ENCODE measurements at regions not wholly inside any gene's neighbourhood (a gene's known extent, or its start where the extent isn't known, plus 50 kb on each side); places are given as distances from the start of the nearest gene placed in this dataset.

DNA sequence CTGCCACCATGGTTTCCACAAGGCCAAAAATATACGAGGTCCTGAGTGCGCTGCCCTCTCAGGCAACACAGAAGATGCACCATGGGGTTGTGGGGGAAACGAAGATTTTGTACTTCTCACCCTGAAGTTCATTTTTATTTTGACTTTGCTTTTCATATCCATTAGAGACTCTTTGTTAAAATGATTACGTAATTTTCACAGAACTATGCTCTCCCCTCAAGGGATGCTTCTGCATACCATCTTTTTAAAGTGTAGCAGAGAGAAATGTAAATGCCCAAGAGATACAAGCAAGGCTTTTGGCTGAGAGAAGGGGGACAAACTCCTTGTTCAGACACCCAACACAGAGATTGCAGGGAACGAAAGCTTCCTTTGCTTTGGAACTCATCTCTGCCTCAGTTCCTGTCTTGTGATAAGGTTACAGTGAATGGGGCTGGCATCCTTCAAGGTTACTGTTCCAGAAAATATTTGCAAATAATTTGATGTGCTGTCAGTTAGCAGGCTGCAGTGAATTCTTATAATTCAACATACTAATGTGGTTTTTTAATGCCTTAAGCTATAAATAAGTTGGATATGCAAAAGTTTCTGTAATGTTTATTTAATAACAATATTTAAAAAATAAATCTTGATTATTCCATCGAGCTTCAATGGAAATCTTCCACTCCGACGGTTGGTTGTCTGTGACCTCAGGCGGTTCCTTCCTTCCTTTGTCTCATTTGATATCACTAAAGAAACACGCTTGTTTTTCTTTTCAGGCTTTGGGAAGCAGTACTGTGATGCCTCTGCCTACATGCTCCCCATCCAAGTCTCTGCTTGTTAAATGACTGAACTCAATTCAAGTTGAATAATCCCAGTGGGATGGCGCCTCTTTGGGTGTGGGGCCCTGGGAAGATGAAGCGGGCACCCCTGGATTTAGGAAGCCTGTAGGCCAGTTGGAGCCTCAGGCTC, 209.3 kb upstream of the CTBP2 start:
- no peak overlapping the region for H3K9ac ChIP-seq (ENCODE audit: low read length)
- RAD21 ChIA-PET (ENCODE audit: low non-redundant PET in 1 of 2, low total read pairs in 2 of 2, uncharacterized antibody in 2 of 2, unreplicated experiment in 2 of 2), result no interaction called here
- H3K9me2 ChIP-seq (ENCODE audit: insufficient read depth), result no peaks in the 10 kb centered on the region
- H4K20me1 ChIP-seq (ENCODE audit: insufficient read depth), result no peaks in the 10 kb centered on the region
- POLR2A ChIA-PET, result no interaction called here
- H3K4me1 ChIP-seq (ENCODE audit: control insufficient read depth in 1 of 2, insufficient read depth in 2 of 2, low read length in 2 of 2), result no peaks in the 10 kb centered on the region
- ATAC-seq (no peak), DNase-seq (ENCODE audit: low read depth, low spot score) (no peak)
- H3K36me3 ChIP-seq (ENCODE audit: control insufficient read depth in 1 of 2, insufficient read depth in 2 of 2, low read length in 2 of 2), result no peaks in the 10 kb centered on the region
- no peaks in the 10 kb centered on the region for H3K27me3 ChIP-seq (ENCODE audit: insufficient read depth, low read length)
- H3K27ac ChIP-seq (ENCODE audit: low read depth, low read length), result no peak overlapping the region
- intact Hi-C loops (cut with micrococcal nuclease), result no loop called here
- no peak overlapping the region for H2AFZ ChIP-seq (ENCODE audit: low read depth, low read length, poor library complexity, severe bottlenecking)
- no peak overlapping the region for H3K4me3 ChIP-seq (replicated peaks in 1 of 2; ENCODE audit: low read depth in 1 of 2, low read length in 2 of 2)
- no peak overlapping the region for H3K4me2 ChIP-seq (ENCODE audit: low read length)
- TF ChIP-seq EZH2 (IDR thresholded peaks at IDR 0.05) (no peak), SRF (IDR thresholded peaks at IDR 0.05; ENCODE audit: low read depth) (no peak), ZNF274 (IDR thresholded peaks at IDR 0.05; ENCODE audit: low read depth, low read length) (no peak), RAD21 (IDR thresholded peaks at IDR 0.05; ENCODE audit: low read depth) (no peak), ELF1 (IDR thresholded peaks at IDR 0.05; ENCODE audit: borderline replicate concordance, low read depth) (no peak), SIN3A (IDR thresholded peaks at IDR 0.05; ENCODE audit: low read depth) (no peak)
- TF ChIP-seq, protein P1, sequence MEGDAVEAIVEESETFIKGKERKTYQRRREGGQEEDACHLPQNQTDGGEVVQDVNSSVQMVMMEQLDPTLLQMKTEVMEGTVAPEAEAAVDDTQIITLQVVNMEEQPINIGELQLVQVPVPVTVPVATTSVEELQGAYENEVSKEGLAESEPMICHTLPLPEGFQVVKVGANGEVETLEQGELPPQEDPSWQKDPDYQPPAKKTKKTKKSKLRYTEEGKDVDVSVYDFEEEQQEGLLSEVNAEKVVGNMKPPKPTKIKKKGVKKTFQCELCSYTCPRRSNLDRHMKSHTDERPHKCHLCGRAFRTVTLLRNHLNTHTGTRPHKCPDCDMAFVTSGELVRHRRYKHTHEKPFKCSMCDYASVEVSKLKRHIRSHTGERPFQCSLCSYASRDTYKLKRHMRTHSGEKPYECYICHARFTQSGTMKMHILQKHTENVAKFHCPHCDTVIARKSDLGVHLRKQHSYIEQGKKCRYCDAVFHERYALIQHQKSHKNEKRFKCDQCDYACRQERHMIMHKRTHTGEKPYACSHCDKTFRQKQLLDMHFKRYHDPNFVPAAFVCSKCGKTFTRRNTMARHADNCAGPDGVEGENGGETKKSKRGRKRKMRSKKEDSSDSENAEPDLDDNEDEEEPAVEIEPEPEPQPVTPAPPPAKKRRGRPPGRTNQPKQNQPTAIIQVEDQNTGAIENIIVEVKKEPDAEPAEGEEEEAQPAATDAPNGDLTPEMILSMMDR (IDR thresholded peaks at IDR 0.05 in 2 of 3, conservative IDR thresholded peaks at IDR 0.05 in 1 of 3; ENCODE audit: borderline replicate concordance in 1 of 3, insufficient read depth in 1 of 3, low read depth in 2 of 3, low read length in 2 of 3), result no peak
- TF ChIP-seq, protein P2, sequence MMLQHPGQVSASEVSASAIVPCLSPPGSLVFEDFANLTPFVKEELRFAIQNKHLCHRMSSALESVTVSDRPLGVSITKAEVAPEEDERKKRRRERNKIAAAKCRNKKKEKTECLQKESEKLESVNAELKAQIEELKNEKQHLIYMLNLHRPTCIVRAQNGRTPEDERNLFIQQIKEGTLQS (IDR thresholded peaks at IDR 0.05), result no peak
- H3K9me3 ChIP-seq (ENCODE audit: control insufficient read depth in 1 of 2, insufficient read depth in 1 of 2, low read depth in 1 of 2, low read length in 2 of 2), result no peaks in the 10 kb centered on the region
- H3K79me2 ChIP-seq (ENCODE audit: insufficient read depth, low read length), result no peaks in the 10 kb centered on the region
- BruUV-seq (replicated peaks), result no TSS peak
- CTCF ChIA-PET, result interaction anchor here (1.4 kb wide), 1 partner anchor 18 kb away, joined by 5 read pairs; no protein-coding TSS in a partner anchor

Data from HCT116 (cell line).